ENCODE measurements at regions not wholly inside any gene's neighbourhood (a gene's known extent, or its start where the extent isn't known, plus 50 kb on each side); places are given as distances from the start of the nearest gene placed in this dataset.

DNA sequence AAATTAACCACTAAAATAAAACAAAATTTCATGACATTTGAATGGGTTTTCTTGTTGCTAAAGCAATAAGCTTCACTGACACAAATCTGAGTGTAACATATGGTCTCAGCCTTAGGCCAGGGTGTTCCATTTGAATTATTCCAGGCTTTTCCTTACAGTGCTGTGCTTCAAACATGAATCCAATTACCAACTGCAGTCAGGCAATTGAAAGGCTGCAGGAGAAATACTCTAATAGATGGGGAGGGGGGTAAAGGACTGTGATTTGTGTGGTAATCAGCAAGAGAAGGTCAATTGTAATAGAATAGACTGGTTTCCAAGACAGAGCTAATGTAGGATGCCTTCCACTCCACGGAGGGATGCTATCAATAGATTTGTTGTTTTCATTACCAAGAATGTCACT is 466.7 kb downstream of the C3orf38 start:
- H3K9me3 ChIP-seq, result no peaks in the 10 kb centered on the region
- H3K36me3 ChIP-seq, result no peaks in the 10 kb centered on the region
- no peaks in the 10 kb centered on the region for H3K27me3 ChIP-seq
- TF ChIP-seq, protein P1, sequence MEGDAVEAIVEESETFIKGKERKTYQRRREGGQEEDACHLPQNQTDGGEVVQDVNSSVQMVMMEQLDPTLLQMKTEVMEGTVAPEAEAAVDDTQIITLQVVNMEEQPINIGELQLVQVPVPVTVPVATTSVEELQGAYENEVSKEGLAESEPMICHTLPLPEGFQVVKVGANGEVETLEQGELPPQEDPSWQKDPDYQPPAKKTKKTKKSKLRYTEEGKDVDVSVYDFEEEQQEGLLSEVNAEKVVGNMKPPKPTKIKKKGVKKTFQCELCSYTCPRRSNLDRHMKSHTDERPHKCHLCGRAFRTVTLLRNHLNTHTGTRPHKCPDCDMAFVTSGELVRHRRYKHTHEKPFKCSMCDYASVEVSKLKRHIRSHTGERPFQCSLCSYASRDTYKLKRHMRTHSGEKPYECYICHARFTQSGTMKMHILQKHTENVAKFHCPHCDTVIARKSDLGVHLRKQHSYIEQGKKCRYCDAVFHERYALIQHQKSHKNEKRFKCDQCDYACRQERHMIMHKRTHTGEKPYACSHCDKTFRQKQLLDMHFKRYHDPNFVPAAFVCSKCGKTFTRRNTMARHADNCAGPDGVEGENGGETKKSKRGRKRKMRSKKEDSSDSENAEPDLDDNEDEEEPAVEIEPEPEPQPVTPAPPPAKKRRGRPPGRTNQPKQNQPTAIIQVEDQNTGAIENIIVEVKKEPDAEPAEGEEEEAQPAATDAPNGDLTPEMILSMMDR (IDR thresholded peaks at IDR 0.05; ENCODE audit: low read depth, low read length), result no peak
- H3K4me3 ChIP-seq (ENCODE audit: low read depth, low read length), result no peak overlapping the region
- DNase-seq, result no peak
- no peaks in the 10 kb centered on the region for H3K4me1 ChIP-seq

DNA sequence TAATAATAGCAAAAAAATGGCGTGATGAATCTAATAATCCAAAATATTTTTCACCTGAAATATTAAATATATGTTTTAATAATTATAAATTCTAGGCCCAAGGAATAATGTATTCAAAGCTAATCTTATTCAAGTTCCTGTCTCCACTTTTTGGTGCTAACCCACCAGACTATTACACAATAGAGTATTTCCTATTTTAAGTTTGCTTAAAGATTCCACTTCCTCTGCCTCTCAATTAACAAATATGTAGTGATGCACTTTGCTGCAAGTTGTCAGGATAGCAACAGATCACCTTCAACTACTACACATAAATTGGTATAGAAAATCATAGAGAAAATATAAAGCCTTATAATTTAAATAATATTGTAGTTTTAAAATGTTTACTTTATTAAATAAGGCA is 467.5 kb downstream of the C3orf38 start:
- Histone ChIP-seq H3K9me3 (no peaks in the 10 kb centered on the region), H3K36me3 (no peaks in the 10 kb centered on the region), H3K4me1 (no peaks in the 10 kb centered on the region), H3K4me3 (ENCODE audit: low read depth, low read length) (no peak overlapping the region), H3K27me3 (no peaks in the 10 kb centered on the region)
- DNase-seq, result no peak
- TF ChIP-seq, protein P1 (IDR thresholded peaks at IDR 0.05; ENCODE audit: low read depth, low read length), result no peak

DNA sequence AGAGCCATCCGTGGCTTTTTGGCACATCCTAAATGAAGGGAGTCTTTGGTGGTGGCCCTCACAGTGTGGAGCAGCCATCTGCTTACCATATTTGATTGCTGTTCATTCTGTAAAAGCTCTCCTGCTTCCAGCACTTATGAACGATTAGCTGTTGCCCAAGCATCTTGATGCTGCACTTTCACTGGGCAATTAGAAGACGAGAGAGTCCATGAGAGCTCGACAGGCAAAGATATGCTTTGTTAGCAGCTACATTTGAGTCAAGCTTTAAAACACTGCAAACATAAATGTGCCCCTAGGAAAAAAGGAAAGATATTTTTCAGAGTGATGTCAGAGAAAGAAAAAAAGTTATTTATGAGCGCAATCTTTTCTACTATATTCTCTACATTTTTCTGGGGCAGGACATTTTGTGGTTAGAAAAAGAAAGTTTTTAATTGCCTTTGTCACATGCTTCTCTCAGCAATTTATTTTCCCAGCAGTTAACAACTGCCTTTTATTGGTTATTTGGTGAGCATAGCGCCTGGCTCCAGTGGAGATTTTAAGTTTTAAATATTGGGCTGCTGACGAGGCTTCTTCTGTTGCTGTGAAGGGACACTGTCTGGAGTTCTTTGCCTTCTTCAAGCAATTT is 468.4 kb downstream of the C3orf38 start:
- no peak for DNase-seq
- H3K27me3 ChIP-seq, result no peaks in the 10 kb centered on the region
- no peaks in the 10 kb centered on the region for H3K36me3 ChIP-seq
- no peaks in the 10 kb centered on the region for H3K9me3 ChIP-seq
- TF ChIP-seq, protein P1 (IDR thresholded peaks at IDR 0.05; ENCODE audit: low read depth, low read length), result no peak
- H3K4me1 ChIP-seq, result no peaks in the 10 kb centered on the region
- no peak overlapping the region for H3K4me3 ChIP-seq (ENCODE audit: low read depth, low read length)

DNA sequence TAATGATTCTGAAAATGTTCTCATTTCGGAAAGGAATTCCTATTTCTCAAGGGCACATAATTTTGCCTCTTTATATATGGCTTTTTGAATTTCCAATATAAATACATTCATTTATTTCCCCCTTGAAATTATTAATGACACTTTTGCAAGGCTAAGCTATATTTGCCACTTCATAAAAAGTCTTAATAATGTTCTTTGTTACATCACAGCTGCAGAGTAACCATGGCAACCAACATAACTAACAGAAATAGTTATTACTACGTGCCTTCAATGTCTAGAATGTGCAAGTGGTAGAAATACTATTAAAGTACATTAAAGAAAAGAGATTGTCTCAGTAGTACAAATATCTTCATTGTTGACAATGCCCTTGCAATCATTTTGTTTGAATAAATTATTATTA is 471.8 kb downstream of the C3orf38 start:
- Histone ChIP-seq H3K36me3 (no peaks in the 10 kb centered on the region), H3K4me1 (no peaks in the 10 kb centered on the region), H3K4me3 (ENCODE audit: low read depth, low read length) (no peak overlapping the region), H3K27me3 (no peaks in the 10 kb centered on the region), H3K9me3 (no peaks in the 10 kb centered on the region; the same call in 1 of the 2 replicates)
- TF ChIP-seq, protein P1 (IDR thresholded peaks at IDR 0.05; ENCODE audit: low read depth, low read length), result no peak
- no peak for DNase-seq

DNA sequence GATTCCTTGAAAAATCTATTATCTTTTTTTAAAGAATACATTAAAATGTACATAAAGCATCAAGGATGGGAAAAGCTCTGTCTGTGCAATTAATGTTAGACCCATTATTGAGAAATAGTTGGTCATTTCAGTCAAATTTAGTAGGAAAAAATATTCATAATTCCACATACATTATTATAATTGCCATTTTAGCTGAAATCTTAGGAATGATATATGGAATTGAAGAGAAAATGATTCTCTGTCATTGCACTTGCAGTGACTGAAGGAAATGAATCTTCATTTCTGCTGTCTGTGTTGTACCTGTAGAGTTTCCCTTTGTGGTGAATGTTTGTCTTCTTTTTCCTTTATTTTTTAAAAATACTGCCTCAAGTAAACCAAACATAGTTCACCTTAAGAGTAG is 473.9 kb downstream of the C3orf38 start:
- H3K4me1 ChIP-seq, result no peaks in the 10 kb centered on the region
- no peaks in the 10 kb centered on the region for H3K36me3 ChIP-seq
- TF ChIP-seq, protein P1 (IDR thresholded peaks at IDR 0.05; ENCODE audit: low read depth, low read length), result no peak
- H3K4me3 ChIP-seq (ENCODE audit: low read depth, low read length), result no peak overlapping the region
- no peaks in the 10 kb centered on the region for H3K27me3 ChIP-seq
- no peak for DNase-seq
- H3K9me3 ChIP-seq, result no peaks in the 10 kb centered on the region; the same call in 1 of the 2 replicates

DNA sequence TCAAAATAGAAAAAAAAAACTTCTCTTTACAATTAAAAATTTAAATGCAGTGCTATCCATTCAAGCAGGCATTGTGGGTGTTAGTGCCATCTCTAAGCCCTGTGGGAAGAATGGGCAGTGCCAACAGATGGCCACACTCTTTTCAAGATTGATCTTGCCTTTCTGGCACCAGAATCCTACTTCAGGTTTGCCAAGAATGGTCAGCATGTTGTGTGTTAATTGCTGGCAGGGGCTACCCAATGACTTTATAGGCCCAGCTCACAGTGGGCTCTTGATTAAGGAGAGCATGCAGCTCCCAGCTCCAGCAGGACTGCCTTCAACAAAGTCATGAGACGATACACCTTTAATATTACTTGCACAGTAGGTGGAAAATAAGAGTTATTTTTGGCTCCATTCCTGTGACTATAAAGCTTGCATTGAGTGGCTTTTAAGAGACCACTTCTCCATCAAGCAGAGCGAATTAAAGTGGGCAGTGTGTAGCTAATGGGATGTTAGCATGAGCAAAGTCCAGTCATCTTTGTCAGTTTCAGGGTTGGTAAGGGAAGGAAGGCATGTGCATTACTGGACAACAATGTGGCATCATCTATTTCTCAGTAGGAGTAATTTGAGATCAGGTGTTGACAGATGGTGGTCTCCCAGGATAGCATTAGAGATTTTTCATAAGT is 476.8 kb downstream of the C3orf38 start:
- no peaks in the 10 kb centered on the region for H3K36me3 ChIP-seq
- TF ChIP-seq, protein P1 (IDR thresholded peaks at IDR 0.05; ENCODE audit: low read depth, low read length), result no peak
- no peaks in the 10 kb centered on the region; the same call in 1 of the 2 replicates for H3K9me3 ChIP-seq
- no peak for DNase-seq
- no peak overlapping the region for H3K4me3 ChIP-seq (ENCODE audit: low read depth, low read length)
- no peaks in the 10 kb centered on the region for H3K4me1 ChIP-seq
- no peaks in the 10 kb centered on the region for H3K27me3 ChIP-seq

Data from BE2C (cell line).